ENCODE measurements at regions not wholly inside any gene's neighbourhood (a gene's known extent, or its start where the extent isn't known, plus 50 kb on each side); places are given as distances from the start of the nearest gene placed in this dataset.

DNA sequence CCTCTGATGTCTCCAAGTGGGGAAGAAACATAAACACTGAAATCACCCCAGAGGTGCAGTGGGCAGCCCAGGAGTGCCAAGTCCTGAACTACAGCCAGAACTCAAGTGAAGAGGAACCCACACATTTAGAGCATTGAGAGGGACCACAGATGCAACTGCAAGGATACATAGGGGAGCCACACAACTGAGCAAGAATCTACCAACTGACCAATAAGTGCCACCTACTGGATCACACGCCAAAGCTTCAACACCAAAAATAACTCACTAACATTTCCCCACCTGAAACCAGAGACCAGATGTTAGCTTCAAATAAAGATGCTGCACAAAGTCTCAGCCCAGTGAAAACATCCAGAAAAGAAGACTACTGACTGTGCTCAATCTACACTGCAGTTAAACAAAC lies 276.7 kb upstream of the GRIA3 start:
- TF ChIP-seq, protein P1, sequence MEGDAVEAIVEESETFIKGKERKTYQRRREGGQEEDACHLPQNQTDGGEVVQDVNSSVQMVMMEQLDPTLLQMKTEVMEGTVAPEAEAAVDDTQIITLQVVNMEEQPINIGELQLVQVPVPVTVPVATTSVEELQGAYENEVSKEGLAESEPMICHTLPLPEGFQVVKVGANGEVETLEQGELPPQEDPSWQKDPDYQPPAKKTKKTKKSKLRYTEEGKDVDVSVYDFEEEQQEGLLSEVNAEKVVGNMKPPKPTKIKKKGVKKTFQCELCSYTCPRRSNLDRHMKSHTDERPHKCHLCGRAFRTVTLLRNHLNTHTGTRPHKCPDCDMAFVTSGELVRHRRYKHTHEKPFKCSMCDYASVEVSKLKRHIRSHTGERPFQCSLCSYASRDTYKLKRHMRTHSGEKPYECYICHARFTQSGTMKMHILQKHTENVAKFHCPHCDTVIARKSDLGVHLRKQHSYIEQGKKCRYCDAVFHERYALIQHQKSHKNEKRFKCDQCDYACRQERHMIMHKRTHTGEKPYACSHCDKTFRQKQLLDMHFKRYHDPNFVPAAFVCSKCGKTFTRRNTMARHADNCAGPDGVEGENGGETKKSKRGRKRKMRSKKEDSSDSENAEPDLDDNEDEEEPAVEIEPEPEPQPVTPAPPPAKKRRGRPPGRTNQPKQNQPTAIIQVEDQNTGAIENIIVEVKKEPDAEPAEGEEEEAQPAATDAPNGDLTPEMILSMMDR (IDR thresholded peaks at IDR 0.05), result no peak
- no peak for TF ChIP-seq POLR2A (IDR thresholded peaks at IDR 0.05)
